Dendritic cell treated with granulocyte-macrophage colony-stimulating factor and Interleukin-4, amounts not matched to agents 40 ng/mL and 50 ng/mL, for 4 days (primary cell): ENCODE measurements at regions not wholly inside any gene's neighbourhood (a gene's known extent, or its start where the extent isn't known, plus 50 kb on each side); places are given as distances from the start of the nearest gene placed in this dataset.

Experiments used
- H3K27ac Mint-ChIP-seq: one replicate; pipeline ENCODE4 v1.8.0; 2022; ENCODE audit warnings: mild to moderate bottlenecking, mixed read lengths
- H3K27me3 Mint-ChIP-seq: one replicate; pipeline ENCODE4 v1.8.0; 2022; ENCODE audit warnings: mild to moderate bottlenecking, mixed read lengths
- H3K36me3 Mint-ChIP-seq: one replicate; pipeline ENCODE4 v1.8.0; 2022; ENCODE audit warnings: low read depth, mixed read lengths
- H3K4me1 Mint-ChIP-seq: one replicate; pipeline ENCODE4 v1.8.0; 2022; ENCODE audit warnings: low read depth, mixed read lengths
- H3K4me3 Mint-ChIP-seq: one replicate; pipeline ENCODE4 v1.8.0; 2022; ENCODE audit warnings: mild to moderate bottlenecking, moderate library complexity, mixed read lengths
- H3K9me3 Mint-ChIP-seq: one replicate; pipeline ENCODE4 v1.8.0; 2022; ENCODE audit warnings: mixed read lengths
- intact Hi-C: fragments of 100-400 bp; cut with micrococcal nuclease; formaldehyde crosslinking; loops from one replicate; pipeline ENCODE4 v1.15.0; 2022

DNA sequence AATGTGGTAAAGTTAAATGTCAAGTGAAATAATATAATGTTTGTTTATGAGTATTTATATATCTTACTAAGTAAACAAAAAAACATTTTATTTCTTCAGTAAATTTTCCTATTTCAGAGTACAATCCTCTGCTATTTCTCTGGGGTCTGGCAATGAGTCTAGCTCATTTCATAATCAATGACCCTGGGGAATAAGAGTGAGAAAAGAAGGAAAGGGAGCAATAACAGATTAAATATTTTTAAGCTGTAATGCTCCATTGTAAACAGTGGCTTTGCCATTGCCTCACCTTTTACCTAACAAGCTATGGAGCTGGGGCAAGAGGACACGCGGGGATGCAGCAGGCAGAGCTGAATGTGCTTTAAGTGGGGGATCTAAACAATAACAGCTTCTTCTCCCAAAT is 1071.9 kb downstream of the FLRT2 start:
- no peak overlapping the region for H3K27ac Mint-ChIP-seq
- H3K4me1 Mint-ChIP-seq = no peaks in the 10 kb centered on the region
- intact Hi-C loops = no loop called here

DNA sequence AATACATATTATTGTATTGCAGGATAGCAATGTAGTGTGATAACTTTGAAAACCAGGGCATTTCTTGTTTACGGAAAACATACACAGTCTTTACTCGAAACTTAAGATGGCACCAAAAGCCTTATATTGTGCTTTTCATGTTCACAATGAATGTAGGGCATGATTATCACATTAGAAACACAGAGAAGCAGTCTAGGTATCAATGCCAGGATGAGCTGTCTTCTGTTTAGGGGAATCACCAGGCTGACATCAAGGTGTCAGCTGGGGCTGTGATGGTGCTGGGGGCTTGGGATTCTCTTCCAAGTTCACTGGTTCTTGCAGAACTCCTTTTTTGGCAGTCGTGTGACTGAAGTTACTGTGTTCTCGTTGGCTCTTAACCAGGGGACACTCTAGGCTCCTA is 1067.3 kb downstream of the FLRT2 start:
- Mint-ChIP-seq H3K27ac (no peak overlapping the region), H3K27me3 (no peaks in the 10 kb centered on the region), H3K4me1 (no peaks in the 10 kb centered on the region), H3K9me3 (peaks cover 9% of the 10 kb centered on the region), H3K4me3 (no peak overlapping the region), H3K36me3 (no peaks in the 10 kb centered on the region)
- intact Hi-C loops = no loop called here

More for the DNA sequence above, 1071.9 kb downstream of the FLRT2 start:
- peaks cover 13% of the 10 kb centered on the region for H3K9me3 Mint-ChIP-seq
- H3K4me3 Mint-ChIP-seq = no peak overlapping the region
- H3K27me3 Mint-ChIP-seq = no peaks in the 10 kb centered on the region
- no peaks in the 10 kb centered on the region for H3K36me3 Mint-ChIP-seq

DNA sequence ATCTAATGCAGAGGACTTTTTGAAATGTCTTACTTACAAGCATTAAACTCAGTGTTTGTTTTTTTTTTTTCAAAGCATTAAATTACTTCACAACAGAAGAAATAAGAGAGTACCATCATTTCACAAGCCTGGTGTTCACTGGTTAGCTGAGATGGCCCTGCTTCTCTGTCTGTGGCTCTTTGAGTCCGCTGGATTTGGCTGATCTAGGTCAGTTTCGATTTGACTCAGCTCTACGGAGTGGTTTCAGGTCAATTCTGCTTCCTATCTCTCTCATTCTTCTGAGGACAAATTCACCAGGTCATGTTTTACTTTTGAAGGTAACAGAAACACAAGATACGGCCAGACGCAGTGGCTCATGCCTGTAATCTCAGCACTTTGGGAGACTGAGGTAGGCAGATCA is 1066.1 kb downstream of the FLRT2 start:
- H3K4me3 Mint-ChIP-seq = no peak overlapping the region
- intact Hi-C loops = no loop called here
- no peak overlapping the region for H3K27ac Mint-ChIP-seq
- H3K27me3 Mint-ChIP-seq = no peaks in the 10 kb centered on the region
- H3K4me1 Mint-ChIP-seq = no peaks in the 10 kb centered on the region
- peaks cover 17% of the 10 kb centered on the region for H3K9me3 Mint-ChIP-seq
- H3K36me3 Mint-ChIP-seq = no peaks in the 10 kb centered on the region

DNA sequence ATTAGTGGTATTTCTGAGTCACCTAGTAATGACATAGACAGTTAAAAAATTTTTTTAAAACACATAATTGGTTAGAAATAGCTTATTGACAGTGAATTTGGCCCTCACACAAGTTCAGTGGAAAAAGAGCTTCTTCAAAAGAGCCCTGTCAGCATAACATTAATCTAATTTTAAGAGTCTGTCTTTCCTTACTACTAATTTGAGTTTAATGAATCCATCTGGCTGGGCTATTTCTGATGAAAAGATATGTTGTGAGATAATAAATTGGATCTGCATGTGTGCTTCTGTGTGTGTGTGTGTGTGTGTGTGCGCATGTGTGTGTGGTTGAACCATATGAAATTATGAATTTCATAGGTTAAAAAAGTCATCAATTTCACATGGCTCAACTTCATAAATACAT is 1045.2 kb downstream of the FLRT2 start:
- H3K27me3 Mint-ChIP-seq = no peaks in the 10 kb centered on the region
- intact Hi-C loops = no loop called here
- H3K4me1 Mint-ChIP-seq = no peaks in the 10 kb centered on the region
- no peak overlapping the region for H3K27ac Mint-ChIP-seq
- no peaks in the 10 kb centered on the region for H3K36me3 Mint-ChIP-seq
- peaks cover 11% of the 10 kb centered on the region for H3K9me3 Mint-ChIP-seq
- H3K4me3 Mint-ChIP-seq = no peak overlapping the region

DNA sequence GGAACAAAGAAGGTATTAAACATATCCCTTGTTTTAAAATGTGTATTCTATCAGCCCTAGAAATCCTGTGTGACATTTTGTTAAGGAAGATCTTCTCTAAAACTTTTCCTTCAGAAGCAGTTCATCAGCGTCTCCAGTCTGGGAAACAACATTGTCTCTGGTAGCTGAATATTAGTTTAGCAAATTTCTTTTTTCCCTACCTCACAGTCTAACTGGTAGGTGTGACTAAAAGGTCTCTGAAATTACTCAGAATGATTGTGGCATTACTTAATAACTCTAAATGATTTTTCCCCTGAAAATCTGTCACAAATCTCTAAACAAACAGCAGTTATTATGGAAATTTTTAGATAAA is 1044.8 kb downstream of the FLRT2 start:
- H3K4me3 Mint-ChIP-seq = no peak overlapping the region
- no peaks in the 10 kb centered on the region for H3K4me1 Mint-ChIP-seq
- no peaks in the 10 kb centered on the region for H3K36me3 Mint-ChIP-seq
- intact Hi-C loops = no loop called here
- H3K27ac Mint-ChIP-seq = no peak overlapping the region
- H3K27me3 Mint-ChIP-seq = no peaks in the 10 kb centered on the region
- peaks cover 14% of the 10 kb centered on the region for H3K9me3 Mint-ChIP-seq

DNA sequence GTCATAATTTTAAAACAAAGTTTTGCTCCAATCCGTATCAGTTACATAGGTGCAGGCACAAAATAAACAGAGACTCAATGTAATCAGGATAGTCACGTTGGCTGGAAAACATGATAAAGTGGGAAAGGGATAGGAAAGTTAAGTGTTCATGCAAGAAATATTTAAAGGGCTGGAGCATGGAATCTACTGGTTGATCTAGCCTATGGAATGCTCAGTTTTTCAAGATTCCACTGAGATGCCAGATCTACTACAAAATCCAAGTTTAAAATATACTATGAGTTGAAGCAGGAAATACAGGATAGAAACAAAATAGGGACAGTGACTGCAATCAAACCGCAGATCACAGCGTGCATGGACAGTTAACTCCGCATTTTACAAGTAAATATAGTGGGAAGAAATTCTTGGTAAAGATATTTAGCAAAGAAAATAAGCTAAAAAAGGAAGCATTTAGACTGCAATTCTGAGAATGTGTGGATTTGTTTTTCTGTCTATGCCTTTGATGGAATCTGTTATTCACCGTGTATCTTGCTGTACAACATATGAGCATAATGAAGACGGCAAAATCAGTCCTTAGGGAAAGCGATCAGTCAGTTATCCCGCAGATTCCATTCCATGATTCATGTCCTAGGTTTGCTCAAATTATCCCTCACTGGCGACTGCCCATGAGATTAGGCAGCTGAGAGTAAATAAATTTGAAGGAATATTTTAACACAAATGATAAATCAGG is 1044.3 kb downstream of the FLRT2 start:
- H3K4me3 Mint-ChIP-seq = no peak overlapping the region
- H3K27ac Mint-ChIP-seq = no peak overlapping the region
- no peaks in the 10 kb centered on the region for H3K36me3 Mint-ChIP-seq
- intact Hi-C loops = no loop called here
- no peaks in the 10 kb centered on the region for H3K4me1 Mint-ChIP-seq
- no peaks in the 10 kb centered on the region for H3K27me3 Mint-ChIP-seq
- peaks cover 20% of the 10 kb centered on the region for H3K9me3 Mint-ChIP-seq

DNA sequence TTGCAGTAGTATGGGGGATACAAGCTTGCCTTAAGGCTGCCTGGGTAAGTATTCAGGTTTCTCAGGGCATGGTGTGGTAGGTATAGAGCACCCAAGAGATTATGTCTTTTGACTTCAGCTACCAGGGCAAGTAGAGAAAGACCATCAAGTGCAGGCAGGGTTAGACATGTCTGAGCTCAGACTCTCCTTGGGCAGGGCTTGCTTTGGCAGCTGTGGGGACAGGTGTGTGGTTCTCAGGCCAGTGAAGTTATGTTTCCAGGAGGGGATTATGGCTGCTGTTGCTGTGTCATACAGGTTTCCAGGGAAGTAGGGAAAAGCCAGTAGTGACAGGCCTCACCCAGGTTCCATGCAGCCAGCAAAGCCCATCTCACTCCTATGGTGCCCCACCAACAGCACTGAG is 1040.4 kb downstream of the FLRT2 start:
- intact Hi-C loops = no loop called here
- H3K4me3 Mint-ChIP-seq = no peak overlapping the region
- H3K27ac Mint-ChIP-seq = no peak overlapping the region
- no peaks in the 10 kb centered on the region for H3K27me3 Mint-ChIP-seq
- H3K4me1 Mint-ChIP-seq = no peaks in the 10 kb centered on the region
- H3K36me3 Mint-ChIP-seq = no peaks in the 10 kb centered on the region
- H3K9me3 Mint-ChIP-seq = peaks cover 20% of the 10 kb centered on the region

DNA sequence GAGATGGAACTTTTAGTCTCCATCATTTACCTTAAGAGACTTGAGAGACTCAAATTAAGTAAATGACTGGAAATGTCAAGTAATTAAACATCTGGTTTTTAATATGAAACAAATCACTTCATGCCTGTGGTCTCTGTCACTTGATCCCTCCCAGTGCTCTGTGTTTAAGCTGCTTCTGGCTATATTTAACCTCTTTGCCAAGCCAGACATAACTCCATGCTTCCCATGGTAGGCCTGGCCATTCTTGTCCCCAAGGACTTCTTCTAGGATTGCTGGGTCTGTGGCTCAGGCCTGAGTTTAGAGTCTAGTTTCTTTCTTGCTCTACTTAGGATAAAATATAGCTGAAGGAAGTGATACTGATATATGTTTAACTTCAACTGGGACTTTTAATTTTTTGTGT is 1013.6 kb downstream of the FLRT2 start:
- intact Hi-C loops = no loop called here
- H3K36me3 Mint-ChIP-seq = no peaks in the 10 kb centered on the region
- no peaks in the 10 kb centered on the region for H3K9me3 Mint-ChIP-seq
- H3K4me3 Mint-ChIP-seq = no peak overlapping the region
- no peaks in the 10 kb centered on the region for H3K4me1 Mint-ChIP-seq
- no peak overlapping the region for H3K27ac Mint-ChIP-seq
- no peaks in the 10 kb centered on the region for H3K27me3 Mint-ChIP-seq

DNA sequence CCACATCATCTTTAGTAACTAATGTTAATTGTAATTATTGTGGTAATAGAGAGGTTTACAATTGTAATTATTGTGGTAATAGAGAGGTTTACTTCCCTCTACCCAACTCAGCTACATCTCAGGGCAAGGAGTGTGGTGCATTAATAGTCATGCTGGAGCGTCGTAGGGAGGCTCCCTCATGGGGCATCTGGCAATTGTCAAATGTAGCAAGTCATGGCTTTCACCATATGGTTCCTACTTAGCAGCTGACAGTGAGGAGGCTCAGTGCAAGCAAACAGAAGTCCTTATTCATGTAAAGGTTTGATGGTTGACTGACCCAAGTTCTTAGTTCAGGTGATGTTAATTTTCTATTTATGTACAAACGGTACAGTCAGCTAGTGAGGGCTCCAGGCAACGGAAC is 1012.0 kb downstream of the FLRT2 start:
- Mint-ChIP-seq H3K36me3 (no peaks in the 10 kb centered on the region), H3K27ac (no peak overlapping the region), H3K4me1 (no peaks in the 10 kb centered on the region), H3K9me3 (no peaks in the 10 kb centered on the region), H3K4me3 (no peak overlapping the region), H3K27me3 (no peaks in the 10 kb centered on the region)
- intact Hi-C loops = no loop called here

DNA sequence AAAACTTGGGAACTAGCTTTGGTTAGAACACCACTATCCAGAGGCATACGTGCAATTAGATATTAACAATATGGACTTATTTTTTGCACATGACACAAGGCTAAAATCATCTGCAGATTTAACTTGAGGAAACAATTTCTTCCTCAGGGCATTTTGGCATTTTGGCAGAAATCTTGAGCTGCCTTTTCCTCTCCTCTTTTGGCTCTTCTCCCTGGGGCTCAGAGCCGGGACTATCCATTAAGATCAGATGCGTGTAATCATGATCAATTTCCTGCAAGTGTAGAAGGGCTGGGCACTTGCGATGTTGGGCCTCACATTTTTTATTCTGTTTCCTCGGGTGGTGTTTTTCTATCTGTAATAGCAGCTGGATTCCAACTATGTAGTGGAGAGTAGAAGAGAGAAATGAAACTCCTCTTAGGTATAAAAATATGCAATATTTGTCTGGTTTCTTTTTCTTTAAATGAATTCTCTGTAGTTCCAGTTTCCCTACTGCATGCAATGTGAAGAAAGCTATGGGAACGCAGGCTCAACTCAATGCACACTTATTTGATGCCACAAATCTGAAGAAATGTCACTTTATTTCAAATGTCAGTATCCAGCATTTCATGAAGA is 1010.8 kb downstream of the FLRT2 start:
- Mint-ChIP-seq H3K36me3 (no peaks in the 10 kb centered on the region), H3K27me3 (no peaks in the 10 kb centered on the region), H3K9me3 (no peaks in the 10 kb centered on the region), H3K27ac (no peak overlapping the region), H3K4me1 (no peaks in the 10 kb centered on the region), H3K4me3 (no peak overlapping the region)
- intact Hi-C loops = no loop called here

DNA sequence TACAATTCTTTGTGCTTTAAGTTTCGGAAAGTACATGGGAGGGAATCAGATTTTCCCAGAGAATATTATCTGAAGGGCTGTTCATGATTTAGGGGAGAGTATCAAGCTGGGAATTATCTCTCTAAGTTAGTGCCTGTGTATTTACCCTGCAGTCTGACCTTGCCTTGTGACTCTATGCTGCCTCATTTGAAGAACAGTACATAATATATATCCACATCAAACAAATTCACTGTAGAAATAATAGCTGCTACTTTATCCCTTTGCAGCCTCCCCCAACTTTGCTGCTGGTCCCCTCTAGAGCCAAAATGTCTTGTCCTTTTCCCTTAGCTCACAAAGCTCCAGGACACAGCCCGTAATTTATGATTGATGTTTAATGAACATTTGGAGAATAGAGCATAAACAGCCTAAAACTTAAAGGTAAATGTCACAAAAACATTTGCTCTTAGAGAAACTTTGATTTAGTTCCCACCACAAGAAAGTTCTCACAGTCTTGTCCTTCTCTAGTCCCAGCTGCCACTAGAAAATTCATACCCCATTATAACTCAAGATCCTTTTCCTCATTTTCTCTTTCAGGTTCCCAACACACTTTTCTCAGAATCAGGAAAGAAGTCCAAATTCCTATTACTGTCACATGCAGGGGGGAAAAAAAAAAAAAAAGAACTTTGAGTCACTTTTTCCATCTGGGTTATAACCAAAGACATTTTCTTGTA is 1009.6 kb downstream of the FLRT2 start:
- H3K9me3 Mint-ChIP-seq = no peaks in the 10 kb centered on the region
- intact Hi-C loops = no loop called here
- H3K4me1 Mint-ChIP-seq = no peaks in the 10 kb centered on the region
- H3K4me3 Mint-ChIP-seq = no peak overlapping the region
- H3K27me3 Mint-ChIP-seq = no peaks in the 10 kb centered on the region
- H3K27ac Mint-ChIP-seq = no peak overlapping the region
- no peaks in the 10 kb centered on the region for H3K36me3 Mint-ChIP-seq

DNA sequence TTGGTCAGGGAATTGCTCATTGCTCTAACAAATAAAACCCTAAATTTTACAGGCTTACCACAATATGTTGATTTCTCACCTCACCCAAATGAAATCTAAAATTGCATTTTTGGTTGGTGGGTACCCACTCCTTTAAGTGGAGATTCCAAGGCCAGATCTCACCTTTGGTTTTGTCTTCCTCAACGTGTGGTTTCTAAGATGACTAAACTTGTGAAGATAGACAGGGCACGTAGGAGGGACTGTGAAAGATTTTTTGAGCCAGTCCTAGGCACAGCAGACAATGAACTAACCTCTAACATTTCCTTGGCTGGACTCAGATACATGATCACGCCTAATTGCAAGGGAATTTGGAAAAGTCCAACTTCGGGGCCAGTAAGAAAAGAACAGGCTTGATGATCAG is 1003.9 kb downstream of the FLRT2 start:
- no peaks in the 10 kb centered on the region for H3K9me3 Mint-ChIP-seq
- no peak overlapping the region for H3K27ac Mint-ChIP-seq
- no peaks in the 10 kb centered on the region for H3K27me3 Mint-ChIP-seq
- intact Hi-C loops = no loop called here
- no peak overlapping the region for H3K4me3 Mint-ChIP-seq
- no peaks in the 10 kb centered on the region for H3K4me1 Mint-ChIP-seq
- H3K36me3 Mint-ChIP-seq = no peaks in the 10 kb centered on the region

DNA sequence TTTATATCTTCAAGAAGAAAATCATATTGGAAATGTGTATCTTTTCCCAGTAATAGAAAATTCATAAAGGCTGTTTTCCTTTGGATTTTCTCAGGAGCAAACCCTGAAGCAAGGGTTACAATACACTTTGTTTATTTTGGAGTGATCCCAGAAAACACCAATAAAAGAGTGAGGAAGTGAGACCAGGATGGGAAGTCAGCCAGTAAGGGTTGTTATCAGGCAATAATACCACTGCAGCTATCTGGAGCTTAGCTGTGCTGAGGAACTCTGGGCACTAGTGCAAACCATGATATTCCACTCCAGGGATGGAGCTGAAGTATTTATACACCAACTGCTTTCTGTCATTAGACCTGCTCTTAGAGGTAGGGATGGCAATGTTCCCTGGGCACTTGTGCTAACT is 1002.3 kb downstream of the FLRT2 start:
- Mint-ChIP-seq H3K4me1 (no peaks in the 10 kb centered on the region), H3K27me3 (no peaks in the 10 kb centered on the region), H3K4me3 (no peak overlapping the region), H3K9me3 (no peaks in the 10 kb centered on the region), H3K27ac (no peak overlapping the region), H3K36me3 (no peaks in the 10 kb centered on the region)
- intact Hi-C loops = no loop called here

DNA sequence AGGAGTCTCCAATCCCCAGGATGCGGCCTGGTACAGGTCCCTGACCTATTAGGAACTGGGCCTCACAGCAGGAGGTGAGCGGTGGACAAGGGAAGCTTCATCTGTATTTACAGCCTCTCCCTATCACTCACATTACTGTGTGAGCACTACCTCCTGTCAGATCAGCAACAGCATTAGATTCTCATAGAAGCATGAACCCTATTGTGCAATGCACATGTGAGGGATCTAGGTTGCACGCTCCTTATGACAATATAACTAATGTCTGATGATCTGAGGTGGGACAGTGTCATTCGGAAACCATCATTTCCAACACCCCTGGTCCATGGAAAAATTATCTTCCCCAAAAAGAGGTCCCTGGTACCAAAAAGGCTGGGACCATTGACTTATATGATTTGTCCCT is 1000.5 kb downstream of the FLRT2 start:
- no peak overlapping the region for H3K4me3 Mint-ChIP-seq

More for the DNA sequence above, 1000.5 kb downstream of the FLRT2 start:
- Mint-ChIP-seq H3K36me3 (no peaks in the 10 kb centered on the region), H3K27ac (no peak overlapping the region), H3K27me3 (no peaks in the 10 kb centered on the region), H3K9me3 (no peaks in the 10 kb centered on the region), H3K4me1 (no peaks in the 10 kb centered on the region)
- intact Hi-C loops = no loop called here
